HG03460 (cell line): ENCODE measurements at regions not wholly inside any gene's neighbourhood (a gene's known extent, or its start where the extent isn't known, plus 50 kb on each side); places are given as distances from the start of the nearest gene placed in this dataset.

Source experiments
- ATAC-seq: cut with Tn5 transposase; IDR thresholded peaks from one replicate; pipeline ENCODE4 v1.9.1; 2021; ENCODE audit not compliant: unreplicated experiment

- no peak for ATAC-seq
These were observed 204.3 kb upstream of the GRIK3 start for GRCh38 chr1:37238364-37239224.

- ATAC-seq, result no peak
These were observed 205.0 kb upstream of the GRIK3 start for GRCh38 chr1:37239225-37239740.

- ATAC-seq, result no peak
These were observed 206.6 kb upstream of the GRIK3 start for GRCh38 chr1:37240897-37241296.

GRCh38 chr1:37242501-37242900 lies 208.2 kb upstream of the GRIK3 start:
- no peak for ATAC-seq

GRCh38 chr1:37243368-37244082 lies 209.2 kb upstream of the GRIK3 start:
- no peak for ATAC-seq

- ATAC-seq, result no peak
These were observed 209.8 kb upstream of the GRIK3 start for GRCh38 chr1:37244083-37244480.

- no peak for ATAC-seq
These were observed 210.5 kb upstream of the GRIK3 start for GRCh38 chr1:37244815-37245214.

- no peak for ATAC-seq
These were observed 212.3 kb upstream of the GRIK3 start for GRCh38 chr1:37246631-37247030.

- no peak for ATAC-seq
These were observed 216.1 kb upstream of the GRIK3 start for GRCh38 chr1:37250371-37250770.

GRCh38 chr1:37255136-37255795 lies 219.1 kb upstream of the ZC3H12A start:
- ATAC-seq, result no peak

GRCh38 chr1:37255868-37256267 lies 218.5 kb upstream of the ZC3H12A start:
- no peak for ATAC-seq

- ATAC-seq, result no peak
These were observed 216.7 kb upstream of the ZC3H12A start for GRCh38 chr1:37257646-37258045.

- ATAC-seq, result no peak
These were observed 216.3 kb upstream of the ZC3H12A start for GRCh38 chr1:37258068-37258467.

- no peak for ATAC-seq
These were observed 215.4 kb upstream of the ZC3H12A start for GRCh38 chr1:37259019-37259418.

- no peak for ATAC-seq
These were observed 213.3 kb upstream of the ZC3H12A start for GRCh38 chr1:37261129-37261528.

- ATAC-seq, result no peak
These were observed 211.8 kb upstream of the ZC3H12A start for GRCh38 chr1:37262439-37263170.

- no peak for ATAC-seq
These were observed 209.2 kb upstream of the ZC3H12A start for GRCh38 chr1:37265156-37265555.

GRCh38 chr1:37265786-37266667 lies 208.4 kb upstream of the ZC3H12A start:
- ATAC-seq, result no peak

- no peak for ATAC-seq
These were observed 207.1 kb upstream of the ZC3H12A start for GRCh38 chr1:37267111-37267835.
